GM21825 (cell line): ENCODE measurements at regions not wholly inside any gene's neighbourhood (a gene's known extent, or its start where the extent isn't known, plus 50 kb on each side); places are given as distances from the start of the nearest gene placed in this dataset.
"Not testable (repeated sequence)": the region's sequence is repeated elsewhere in the genome, so short reads cannot be mapped to it uniquely, and the experiment has no call there.

ENCODE experiments used
- ATAC-seq: cut with Tn5 transposase; IDR thresholded peaks from one replicate; pipeline ENCODE4 v1.9.1; 2021; ENCODE audit warnings: mild to moderate bottlenecking, moderate library complexity; ENCODE audit not compliant: unreplicated experiment

DNA sequence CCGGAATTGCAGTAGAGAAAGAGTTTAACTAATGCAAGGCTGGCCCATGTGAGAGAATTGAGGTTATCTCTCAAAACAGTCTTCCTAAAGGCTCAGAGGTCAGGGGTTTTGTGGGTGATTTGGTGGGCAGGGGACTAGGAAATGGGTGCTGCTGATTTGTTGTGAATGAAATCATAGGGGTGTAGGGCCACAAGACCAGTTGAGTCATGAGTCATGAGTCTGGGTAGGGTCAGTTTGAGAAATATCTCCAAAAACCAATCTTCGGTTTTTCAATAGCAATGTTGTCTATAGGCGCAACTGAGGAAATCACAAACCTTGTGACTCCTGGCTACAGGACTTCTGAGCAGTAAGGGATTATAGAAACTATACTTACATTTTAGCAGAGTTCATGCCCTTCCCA, 460.0 kb upstream of the NRP1 start:
- ATAC-seq: no peak

DNA sequence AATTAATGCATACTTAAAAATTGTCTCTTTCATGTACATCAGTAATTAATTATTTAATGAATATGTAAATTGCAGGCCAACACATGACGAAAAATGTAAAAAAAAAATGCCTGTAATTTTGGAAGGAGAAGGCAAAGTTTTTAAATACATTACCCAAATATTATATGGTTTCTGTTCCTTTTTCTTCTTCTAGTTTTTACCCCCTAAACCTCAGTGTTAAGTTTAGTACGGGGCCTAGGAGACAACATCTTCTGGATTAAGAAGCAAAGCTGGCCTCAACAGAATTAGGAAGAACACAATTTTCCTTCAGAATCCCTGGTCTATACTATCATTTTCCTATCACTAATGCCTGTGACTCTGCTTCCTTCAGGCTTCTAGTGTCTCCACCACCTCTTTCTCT, 459.3 kb upstream of the NRP1 start:
- no peak for ATAC-seq

DNA sequence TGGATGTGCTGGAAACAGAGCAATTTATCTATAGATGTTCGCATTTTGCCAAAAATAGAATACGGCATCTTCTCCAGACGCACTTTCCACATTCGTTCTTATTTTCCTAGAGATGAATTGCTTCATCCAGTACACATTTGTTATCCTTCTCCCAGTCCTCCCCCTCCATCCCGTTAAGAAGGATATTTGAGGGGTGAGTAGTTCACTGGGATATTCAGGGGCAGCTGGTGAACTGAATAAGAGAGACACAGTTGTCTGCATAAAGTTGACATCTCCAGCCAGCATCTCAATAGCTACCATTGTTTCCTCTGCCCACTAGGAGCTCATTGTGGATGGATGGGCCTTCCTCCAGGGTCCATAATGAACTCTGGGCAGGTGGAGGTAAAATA, 456.8 kb upstream of the NRP1 start:
- no peak for ATAC-seq

DNA sequence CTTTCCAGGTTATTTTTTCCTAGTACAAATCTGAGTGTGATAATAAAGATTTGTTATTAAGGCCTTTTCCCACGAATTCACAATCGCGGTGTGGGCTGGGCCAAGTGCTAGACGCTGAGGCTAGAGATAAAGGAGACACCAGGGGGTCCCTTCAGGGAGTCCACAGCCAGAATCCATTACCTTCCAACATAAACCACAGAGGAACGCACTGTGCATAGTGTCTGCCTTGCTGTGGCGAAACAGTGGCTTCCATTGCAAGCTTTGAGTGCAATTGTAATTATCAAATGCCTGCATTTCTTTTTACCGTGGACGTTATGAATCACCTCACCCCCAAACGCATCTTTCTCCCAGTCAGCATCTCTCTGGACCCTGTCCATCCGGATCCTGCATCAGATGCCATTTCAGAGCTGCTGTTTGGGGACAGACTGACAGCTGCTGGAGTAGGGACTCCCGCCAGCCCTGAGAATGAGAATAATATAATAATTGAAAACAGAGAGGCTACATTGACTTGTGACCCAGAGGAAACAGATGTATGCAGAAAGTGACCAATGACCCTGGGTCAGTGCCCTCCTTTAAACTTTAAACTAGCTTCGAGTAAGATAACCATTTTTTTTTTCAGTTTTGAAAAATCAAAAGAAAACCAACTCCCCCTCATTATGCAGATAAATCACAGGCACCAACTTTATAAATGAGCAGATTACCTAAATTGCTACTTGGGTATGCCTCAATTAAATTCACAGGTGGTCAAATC, 456.2 kb upstream of the NRP1 start:
- ATAC-seq: no peak

DNA sequence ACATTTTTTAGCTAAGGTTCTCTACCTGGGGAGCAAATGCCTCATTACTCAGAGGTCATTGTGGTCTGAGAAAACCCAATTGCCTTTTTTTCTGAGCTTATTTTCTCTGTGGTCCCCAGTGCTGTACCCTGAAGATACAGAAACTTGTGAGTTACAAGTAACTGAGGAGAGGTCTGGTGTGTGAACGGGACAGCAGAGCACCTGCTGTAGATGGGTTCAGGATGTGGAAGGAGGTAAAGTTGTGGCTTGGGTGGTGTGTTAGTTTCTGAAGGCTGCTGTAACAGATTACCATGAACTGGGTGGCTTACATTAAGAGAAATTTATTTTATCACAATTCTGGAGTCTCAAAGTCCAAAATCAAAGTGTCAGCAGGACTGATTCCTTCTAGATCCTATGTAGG, 449.1 kb upstream of the NRP1 start:
- ATAC-seq: no peak

DNA sequence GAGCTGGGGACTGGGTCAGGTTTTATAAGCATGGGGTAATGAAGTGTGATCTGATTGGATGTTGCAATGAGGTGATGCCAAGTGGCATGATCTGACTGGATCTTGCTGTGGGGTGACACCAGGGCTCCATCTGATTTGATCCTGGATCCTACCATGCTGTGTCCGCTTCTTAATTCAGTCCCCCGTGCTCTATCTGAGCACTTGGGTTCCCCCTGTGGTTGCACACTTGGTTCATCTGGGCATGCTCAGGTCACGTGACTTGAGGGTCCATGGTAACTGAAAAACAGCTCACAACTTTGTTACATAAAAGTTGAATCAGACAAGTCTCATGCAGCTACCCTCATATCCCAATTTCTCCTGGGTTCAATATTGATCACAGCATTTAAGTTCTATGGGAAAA, 448.6 kb upstream of the NRP1 start:
- ATAC-seq: no peak

DNA sequence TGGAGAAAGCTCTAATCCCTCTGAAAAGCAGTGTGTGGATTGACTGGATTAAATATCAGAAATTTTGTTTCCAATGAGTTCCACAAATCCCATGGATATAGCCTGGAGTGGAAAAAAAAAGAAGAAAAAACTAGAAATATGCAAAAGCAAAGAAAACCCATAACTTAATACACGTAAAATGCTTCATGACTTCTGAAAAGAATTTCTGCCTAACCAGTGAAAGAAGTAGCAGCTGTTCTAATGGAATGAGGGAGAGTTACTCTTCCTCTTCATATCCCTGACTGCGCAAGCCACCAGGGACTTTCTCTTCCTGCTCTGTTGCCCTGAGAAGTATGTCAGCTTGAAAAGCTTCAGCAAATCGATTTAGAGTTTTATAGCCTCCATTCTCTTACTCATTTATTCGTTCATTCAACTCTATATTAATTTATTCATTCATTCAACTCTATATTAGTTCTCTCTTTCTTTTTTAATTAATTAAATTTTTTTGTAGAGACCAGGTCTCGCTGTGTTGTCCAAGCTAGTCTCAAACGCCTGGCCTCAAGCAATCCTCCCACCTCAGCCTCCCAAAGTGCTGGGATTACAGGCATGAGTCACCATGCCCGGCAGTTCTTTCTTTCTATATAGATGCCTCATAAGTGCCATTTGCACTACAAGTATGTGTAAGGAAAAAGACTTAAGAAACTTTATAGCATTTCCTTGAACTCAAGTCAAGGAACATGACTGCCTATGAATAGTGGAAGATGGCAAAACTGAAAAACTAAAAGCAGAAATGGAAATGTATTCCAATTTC, 447.3 kb upstream of the NRP1 start:
- ATAC-seq: no peak

DNA sequence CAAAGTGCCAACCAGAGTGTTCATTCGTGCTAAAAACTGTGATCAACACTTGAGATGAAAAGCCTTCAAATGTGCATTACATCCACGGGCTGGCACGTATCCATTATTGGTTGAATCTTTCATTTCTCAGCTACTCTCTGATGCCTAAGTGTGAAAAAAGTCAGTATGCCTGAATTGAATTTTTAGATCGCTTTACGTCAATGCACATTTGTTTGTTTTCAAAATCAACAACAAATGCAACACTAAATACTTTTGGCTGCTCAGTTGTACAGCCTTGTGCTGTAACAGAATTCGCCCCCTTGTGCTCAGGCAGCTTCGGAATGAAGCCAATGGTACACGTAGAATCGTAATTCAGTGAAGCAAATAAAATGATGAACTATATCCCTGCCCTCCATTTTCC, 446.5 kb upstream of the NRP1 start:
- no peak for ATAC-seq

DNA sequence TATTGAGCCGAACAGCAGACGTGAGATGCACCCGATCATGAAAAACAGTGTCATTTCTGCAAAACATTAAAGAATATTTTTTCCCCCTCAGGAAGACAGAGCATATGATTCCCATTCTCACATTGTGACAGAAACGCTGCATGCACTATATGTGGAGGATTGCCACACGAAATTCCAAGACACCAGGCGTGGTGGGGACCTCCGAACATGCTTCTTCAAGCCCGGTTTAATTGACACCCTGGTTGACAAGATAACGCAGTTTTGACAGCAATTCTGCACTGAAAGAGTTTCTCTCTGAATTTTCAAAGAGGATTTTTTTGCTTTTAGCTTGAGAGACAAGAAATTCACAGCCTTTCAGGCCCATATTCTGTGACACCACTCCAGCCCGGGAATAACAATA, 442.8 kb upstream of the NRP1 start:
- ATAC-seq: no peak

DNA sequence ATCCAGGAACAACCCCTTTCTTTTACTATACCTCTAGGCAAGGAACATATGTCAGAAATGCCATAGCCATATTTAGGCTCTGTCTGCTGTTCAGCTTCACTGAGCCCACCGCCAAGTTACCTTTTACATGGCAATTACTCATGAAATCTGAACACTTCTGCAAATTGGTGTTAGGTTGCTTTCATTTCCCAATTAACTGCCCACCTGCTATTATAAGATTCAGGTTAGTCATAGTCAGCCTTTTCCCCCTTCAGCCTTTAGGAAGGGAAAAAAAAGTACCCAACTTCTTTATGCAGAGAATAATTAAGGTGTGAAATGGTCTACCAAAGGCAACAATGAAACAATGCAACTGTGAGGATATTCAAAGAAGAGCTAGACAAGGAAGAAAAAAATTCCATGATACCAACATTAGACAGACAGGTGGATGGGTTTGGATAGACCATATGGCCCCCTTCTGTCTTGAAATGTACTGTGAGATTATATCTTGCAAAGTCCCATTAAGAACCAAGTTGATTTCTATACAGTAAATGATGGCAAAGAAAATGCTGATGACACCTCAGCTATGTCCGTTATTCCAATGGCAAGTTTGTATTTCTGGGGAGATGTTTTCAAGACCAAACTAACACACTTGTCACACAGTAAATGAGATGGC, 442.1 kb upstream of the NRP1 start:
- no peak for ATAC-seq

DNA sequence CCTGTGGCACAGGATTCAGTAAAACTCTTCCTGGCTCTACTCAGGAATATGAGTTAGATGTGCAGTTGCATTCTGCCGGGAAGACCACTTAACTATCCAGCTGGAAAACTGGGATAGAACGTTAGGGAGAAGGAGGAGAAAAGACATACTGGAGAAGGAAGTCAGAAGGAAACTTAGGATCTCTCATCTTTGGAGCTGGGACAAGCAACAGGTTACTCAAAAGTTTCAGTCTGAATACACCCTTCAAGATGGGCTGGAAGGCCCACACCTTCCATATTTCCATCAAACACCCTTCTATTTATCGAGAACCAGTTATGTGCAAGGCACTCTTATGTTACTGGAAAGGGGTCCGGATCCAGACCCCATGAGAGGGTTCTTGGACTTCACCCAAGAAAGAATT, 440.4 kb upstream of the NRP1 start:
- ATAC-seq: no peak

DNA sequence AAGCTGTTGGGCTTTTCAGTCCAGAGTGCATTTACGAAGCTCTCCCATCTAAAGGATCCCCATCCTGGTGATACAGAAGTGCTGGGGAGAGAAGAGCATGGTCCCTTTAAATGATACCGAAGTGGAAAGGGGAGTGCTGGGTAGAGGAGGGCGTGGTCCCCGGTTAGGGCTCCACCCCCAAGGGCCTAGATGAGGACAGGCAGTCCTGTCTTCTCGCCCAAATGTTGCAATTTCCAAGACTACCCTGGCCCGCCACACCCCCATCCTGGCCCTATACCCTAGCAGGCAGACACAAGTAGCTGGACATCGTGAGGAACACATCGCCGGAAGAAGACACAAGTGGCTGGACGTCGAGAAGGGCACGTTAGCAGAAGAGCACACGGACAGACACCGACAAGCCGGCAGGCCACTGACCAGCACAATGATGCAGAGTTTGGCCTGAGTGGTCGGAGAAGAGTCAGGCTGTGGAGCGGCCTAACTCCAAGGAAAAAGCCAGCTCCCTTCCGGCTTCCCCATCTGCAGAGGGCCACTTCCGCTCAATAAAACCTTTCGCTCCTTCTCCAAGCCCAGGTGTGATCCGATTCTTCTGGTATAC, 439.5 kb upstream of the NRP1 start:
- no peak for ATAC-seq

DNA sequence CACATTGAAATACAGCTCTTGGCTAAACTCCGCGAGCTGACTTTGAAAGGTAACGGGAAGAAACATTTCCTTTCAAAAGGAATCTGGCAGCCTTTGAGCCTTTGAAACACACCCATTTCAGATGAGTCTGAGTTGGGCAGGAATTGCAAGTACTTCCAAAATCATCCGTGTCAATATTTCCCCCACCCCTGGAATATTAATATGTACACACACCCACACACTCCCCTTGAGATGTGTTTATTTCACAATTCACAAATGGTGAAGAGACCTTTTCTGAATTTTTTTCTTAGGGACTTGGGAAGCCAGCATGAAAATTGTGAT, 438.7 kb upstream of the NRP1 start:
- ATAC-seq: no peak

DNA sequence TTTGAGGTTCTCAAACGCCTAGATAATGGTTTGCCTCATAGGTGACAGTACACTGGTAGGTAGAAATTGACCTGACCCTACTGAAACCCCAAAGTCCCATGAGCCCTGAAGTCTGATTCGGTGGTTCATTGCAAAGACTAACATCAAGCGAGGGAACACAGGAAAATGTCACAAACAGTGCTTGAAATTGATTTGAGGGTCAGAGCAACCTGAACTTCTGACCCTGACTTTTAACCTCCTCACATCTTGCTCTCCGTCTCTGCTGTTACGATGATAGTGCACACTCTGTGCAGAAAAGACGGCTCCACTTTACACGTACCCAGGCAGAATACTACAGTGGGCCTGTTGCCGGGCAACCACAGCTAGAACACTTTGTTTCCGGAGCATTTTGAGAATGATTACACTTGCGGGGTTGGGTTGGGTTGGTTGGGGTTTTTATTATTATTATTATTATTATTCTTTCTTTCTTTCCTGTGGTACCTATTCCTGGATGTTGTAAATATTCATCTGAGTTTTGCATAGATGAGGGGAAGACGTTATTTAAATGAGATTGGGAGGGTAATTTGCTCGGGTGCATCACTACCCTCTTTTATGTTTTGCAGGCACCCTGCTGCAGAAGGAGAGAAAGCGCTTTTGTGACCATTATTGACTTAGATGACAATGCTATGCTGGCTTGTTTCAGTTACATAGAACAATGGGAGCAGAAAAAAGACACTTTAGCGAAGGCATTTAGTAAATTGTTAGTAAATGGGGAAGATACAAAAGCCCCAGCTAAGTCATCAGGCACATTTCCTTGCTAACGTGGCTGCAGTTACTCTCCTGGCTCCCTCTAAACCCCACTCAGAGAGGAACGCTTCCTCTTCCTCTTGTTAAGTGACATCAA, 438.1 kb upstream of the NRP1 start:
- ATAC-seq: no peak

DNA sequence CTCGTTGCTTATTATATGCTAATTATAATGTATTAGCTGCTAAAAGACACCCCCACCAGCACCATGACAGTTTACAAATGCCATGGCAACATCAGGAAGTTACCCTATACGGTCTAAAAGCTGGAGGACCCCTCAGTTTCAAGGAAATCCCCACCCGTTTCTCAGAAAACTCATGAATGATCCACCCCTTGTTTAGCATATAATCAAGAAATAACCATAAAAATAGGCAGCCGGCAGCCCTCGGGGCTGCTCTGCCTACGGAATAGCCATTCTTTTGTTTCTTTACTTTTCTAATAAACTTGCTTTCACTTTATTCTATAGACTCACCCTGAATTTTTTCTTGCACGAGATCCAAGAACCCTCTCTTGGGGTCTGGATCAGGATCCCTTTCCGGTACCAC, 437.4 kb upstream of the NRP1 start:
- not testable (repeated sequence) for ATAC-seq

DNA sequence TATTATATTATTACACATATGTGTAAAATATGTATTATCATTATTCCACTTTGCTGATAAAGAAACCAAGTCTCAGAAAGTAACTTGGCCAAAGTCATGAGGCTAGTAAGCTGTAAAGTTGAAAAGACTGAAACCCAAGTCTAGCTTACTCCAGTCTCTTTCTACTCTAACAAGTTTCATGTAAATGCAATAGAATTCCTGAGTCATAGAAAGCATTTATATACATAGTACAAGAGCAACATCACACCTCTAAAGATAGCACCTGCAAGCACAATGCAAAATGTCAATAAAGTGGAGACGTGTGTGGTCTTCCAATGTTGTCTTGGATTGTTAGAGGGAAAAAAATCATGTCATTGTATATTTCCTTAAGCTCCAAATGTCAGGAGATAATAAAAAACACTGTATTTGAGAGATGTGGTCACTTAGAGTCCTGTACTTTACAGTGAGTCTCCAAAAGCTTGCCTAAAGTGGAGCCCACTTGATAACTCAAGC, 430.3 kb upstream of the NRP1 start:
- ATAC-seq: no peak

DNA sequence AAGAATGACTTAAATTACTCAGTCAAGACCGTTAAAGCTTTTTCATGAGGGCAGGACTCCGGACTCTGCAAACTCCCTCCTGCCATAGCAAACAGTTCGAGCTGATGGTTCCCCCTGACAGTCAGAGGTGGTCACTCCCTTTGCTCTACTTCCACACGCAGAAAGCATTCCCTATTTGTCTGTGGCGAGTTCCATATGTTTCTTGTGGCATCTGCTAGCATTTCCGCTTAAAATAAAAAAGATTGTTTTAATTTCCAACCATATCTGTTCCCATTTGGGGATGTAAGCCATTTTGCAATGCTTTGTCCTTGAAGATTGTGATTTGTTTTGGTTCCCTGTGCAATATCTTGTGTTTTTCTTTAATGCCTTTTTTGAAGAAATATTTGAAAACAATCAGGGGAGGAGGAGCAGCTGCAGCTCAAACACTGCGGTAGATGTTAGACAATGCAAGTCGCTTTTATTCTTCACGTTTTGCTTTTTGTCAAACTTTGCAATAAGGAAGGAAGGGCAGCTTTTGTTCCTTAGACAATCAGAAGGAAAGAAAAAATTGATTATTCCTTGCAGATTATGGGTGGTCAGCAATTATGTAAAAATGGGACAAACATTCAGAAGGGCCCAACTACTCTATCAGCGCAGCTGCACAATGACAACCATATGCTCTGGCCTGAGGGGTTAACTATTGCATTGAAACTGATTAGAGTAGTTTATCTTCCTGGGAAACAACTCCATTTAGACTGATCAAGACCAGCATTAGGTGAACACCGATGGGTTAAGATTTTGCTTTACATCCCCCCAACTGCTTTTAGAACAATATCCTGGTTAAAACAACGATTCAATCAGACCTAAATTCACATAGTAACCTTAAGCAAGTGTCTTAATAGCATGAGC, 425.8 kb upstream of the NRP1 start:
- no peak for ATAC-seq

DNA sequence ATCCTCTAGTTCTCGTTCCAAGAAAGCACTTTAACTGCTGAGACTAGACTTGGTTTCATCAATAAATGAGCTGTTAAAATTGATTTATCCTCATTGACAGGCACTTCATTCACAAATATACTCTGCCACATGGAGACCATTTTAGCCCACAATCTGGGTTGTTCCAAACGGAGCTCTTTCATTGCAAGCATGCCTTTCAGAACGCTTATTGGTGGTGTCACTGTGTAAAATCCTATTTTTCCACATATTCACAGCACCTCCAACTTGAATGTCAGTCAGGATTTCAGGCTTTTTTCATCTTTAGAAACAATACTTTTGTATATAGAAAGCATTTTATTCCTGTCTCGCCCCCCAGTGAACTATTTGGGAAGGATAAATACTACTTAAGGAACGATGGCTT, 424.7 kb upstream of the NRP1 start:
- ATAC-seq: no peak

DNA sequence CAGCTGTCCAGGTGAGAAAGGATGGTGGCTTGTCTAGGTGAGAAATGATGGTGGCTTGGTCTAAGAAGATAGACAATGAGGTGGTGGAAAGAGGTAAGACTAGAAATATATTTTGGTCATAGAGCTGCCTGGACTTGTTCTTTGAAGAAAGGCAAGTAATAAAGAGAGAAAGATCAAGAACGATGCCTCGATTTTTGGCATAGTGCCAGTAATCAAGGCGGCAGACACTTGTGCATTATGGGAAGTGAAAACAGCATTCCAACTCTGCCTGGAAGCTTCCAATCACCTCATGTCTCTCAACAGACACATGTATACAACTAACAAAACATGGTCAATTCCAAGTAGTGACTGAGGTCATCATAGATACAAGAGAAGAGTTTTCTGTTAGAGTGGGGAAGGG, 423.8 kb upstream of the NRP1 start:
- no peak for ATAC-seq

DNA sequence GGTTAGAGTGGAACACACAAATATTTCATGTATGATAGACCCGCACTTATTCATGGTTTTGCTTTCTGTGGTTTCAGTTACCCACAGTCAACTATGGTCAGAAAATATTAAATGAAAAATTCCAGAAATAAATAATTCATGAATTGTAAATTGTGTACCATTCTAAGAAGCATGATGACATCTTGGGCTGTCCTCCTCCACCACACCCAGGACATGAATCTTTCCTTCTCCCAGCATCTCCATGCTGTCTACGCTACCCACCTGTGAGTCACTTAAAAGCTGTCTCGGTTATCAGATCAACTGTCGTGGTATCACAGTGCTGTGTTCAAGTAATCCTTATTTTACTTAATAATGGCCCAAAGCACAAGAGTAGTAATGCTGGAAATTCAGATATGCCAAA, 419.6 kb upstream of the NRP1 start:
- no peak for ATAC-seq
